ENCODE measurements at regions not wholly inside any gene's neighbourhood (a gene's known extent, or its start where the extent isn't known, plus 50 kb on each side); places are given as distances from the start of the nearest gene placed in this dataset.

DNA sequence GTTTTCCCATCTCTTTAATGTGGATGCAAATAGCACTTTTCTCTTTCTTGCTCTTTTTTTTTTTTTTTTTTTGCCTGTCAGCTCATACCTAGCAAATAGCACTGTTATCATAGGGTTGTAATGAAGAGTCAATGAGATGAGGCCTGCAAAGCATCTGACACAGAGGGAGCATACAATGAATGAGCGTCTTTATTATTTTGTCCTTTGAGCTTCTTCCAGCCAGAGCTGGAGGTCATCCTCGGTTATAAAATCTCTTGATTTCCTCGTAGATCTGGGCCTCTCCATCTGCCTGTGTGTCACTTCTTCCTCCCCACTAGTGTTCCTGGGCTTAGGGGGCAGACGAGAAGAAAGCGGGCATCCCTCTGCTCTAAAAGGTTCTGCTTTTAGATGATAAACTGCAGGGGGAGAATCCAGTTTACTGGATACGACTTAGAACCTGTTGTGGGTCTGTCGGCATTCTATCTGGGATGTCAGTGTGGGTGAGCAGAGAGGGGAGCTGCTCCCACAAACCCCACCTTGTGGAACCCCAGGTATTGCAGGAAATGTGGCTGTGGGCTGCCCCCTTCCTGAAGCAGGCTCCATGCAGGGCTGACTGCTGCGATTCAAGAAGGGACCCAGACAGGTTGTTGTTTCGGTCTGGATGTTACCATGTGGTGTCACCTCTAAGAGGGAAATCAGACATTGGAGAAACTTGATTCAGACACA, 135.8 kb upstream of the GPR26 start:
- TF ChIP-seq, protein P1, sequence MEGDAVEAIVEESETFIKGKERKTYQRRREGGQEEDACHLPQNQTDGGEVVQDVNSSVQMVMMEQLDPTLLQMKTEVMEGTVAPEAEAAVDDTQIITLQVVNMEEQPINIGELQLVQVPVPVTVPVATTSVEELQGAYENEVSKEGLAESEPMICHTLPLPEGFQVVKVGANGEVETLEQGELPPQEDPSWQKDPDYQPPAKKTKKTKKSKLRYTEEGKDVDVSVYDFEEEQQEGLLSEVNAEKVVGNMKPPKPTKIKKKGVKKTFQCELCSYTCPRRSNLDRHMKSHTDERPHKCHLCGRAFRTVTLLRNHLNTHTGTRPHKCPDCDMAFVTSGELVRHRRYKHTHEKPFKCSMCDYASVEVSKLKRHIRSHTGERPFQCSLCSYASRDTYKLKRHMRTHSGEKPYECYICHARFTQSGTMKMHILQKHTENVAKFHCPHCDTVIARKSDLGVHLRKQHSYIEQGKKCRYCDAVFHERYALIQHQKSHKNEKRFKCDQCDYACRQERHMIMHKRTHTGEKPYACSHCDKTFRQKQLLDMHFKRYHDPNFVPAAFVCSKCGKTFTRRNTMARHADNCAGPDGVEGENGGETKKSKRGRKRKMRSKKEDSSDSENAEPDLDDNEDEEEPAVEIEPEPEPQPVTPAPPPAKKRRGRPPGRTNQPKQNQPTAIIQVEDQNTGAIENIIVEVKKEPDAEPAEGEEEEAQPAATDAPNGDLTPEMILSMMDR (IDR thresholded peaks at IDR 0.05; ENCODE audit: extremely low read depth in 1 of 2, insufficient read depth in 1 of 2, low read depth in 1 of 2, low read length in 2 of 2): no peak
- no peak for TF ChIP-seq MYC (IDR thresholded peaks at IDR 0.05; ENCODE audit: low read depth, low read length)
- no peak for TF ChIP-seq POLR2A (IDR thresholded peaks at IDR 0.05; ENCODE audit: low read depth, low read length)
- TF ChIP-seq, protein P2, sequence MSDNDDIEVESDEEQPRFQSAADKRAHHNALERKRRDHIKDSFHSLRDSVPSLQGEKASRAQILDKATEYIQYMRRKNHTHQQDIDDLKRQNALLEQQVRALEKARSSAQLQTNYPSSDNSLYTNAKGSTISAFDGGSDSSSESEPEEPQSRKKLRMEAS (IDR thresholded peaks at IDR 0.05; ENCODE audit: insufficient read depth, insufficient read length): no peak
- TF ChIP-seq POLR2AphosphoS5 (IDR thresholded peaks at IDR 0.05; ENCODE audit: insufficient read depth, low read depth, low read length): no peak
- no peak for TF ChIP-seq EZH2 (IDR thresholded peaks at IDR 0.05; ENCODE audit: borderline replicate concordance, low read depth, low read length, severe bottlenecking)
